ENCODE measurements at regions not wholly inside any gene's neighbourhood (a gene's known extent, or its start where the extent isn't known, plus 50 kb on each side); places are given as distances from the start of the nearest gene placed in this dataset.

DNA sequence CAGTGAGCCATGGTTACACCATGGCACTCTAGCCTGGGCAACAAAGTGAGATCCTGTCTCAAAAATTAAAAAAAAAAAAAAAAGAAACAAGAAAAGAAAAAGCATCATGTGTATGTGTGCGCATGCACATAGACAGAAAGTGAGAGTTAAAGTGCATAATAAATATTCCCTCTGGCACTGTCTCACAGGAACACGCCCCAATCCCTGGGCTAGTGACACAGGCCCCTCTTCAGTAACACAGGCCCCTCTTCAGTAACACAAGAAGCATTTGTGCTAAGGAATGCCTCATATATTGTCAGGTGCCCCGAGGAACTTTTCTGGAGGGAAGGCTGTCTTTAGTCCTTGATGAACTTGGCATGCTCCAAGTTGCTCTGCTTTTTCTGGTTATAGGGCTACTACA is 57.5 kb downstream of the RPL27A start:
- DNase-seq: no peak
- intact Hi-C loops (cut with DNase I): no loop called here

DNA sequence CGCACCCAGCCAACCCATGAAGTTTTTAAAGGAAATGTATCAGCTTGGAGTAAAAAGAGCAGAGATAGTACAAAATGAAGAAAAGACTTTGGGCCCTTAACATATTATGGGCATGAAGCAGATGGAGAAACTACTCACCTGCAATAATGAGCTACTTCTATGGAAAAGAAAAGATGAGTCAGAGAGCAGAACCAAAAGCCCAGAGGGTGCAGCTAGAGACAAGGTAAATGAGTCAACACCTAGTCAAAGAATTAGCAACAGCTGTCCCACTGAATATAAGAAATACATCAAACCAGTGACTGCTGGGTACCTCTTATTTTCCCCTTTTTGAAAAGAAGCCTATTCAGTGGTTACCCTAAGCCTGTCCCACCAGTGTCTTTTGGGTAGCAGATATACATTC is 61.8 kb downstream of the RPL27A start:
- intact Hi-C loops (cut with DNase I): no loop called here
- no peak for DNase-seq

DNA sequence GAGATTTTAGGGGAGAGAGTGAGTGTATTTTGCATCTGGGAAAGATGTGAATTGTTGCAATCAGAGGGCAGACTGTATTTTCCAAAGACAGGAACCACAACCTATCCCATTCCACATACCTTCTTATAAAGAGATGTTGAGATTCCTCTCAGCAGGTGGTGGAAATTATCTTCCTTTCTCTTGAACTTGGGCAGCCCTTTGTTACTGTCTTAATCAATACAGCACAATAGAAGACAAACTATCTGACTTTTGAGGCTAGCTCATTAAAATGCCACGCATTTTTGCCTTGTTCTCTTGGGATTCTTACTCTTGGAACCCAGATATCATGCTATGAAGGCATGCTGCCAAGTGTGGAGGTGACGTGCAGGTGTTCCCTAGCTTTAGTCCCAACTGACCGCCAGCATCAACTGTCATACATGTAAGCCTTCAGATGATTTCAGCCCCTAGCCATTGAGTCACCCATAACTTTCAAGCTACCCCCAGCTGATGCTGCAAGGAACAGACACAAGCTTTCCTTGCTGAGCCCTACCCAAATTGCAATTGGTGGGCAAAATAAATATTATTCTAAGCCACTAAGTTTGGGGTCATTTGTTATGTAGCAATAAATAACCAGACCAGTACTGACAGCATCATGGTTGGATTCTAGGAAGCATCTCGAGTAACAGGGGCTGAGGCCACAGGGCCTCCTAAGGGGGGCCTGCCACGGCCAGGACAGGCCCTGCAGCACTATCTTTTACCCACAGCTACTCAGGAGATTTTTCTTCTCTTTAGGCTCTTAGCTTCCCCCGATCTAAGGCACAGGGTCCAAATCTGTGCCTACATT is 63.0 kb downstream of the RPL27A start:
- intact Hi-C loops (cut with DNase I): no loop called here
- DNase-seq: no peak

DNA sequence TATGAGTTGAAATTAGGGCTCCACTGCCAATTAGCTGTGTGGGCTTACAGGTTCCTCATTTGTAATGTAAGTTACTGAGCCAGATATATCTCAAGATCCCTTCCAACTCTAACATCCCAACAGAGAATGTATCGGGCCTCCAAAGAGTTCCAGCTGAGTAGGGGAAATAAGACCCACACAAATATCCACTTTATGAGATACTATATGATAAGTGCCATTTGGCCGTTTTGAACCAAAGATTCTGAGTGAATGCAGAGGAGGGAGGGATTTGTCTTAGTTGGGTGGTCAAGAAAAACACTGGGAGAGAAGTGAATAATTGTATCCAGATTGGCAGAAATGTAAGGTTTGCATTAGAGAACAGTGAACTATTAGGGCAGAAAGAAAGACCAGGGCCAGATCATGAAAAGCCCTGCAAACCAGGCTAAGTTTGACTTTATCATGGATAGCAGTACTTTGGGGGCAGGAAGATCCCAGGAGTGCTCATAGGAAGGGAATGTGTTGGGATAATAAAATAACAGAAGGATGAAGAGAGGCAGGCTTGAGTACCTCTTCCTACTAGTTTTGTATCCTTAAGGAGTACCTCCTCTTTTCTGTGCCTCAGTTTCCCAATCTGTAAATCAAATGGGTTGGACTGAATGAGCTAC is 63.9 kb downstream of the RPL27A start:
- DNase-seq: no peak

DNA sequence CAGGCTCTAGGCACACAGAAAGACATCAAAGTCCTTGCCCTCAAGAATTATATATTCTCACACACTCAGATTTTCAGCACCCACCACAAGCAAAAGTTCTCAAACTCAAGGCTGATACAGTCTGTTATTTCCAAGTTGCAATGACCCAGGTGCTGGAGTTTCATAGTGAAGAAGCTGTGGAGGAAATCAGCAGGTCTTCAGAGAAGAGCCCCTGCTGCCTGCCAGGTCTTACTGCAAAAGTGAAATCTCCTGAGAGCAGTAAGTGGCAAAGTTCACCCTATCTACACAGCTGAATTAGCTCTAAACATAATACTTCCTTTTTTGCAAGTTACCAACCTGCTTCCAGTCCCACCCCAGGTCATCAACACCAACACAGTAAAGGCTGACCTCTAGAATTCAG is 64.6 kb downstream of the RPL27A start:
- intact Hi-C loops (cut with DNase I): no loop called here
- DNase-seq: no peak

More for the DNA sequence above, 63.9 kb downstream of the RPL27A start:
- intact Hi-C loops (cut with DNase I): no loop called here

DNA sequence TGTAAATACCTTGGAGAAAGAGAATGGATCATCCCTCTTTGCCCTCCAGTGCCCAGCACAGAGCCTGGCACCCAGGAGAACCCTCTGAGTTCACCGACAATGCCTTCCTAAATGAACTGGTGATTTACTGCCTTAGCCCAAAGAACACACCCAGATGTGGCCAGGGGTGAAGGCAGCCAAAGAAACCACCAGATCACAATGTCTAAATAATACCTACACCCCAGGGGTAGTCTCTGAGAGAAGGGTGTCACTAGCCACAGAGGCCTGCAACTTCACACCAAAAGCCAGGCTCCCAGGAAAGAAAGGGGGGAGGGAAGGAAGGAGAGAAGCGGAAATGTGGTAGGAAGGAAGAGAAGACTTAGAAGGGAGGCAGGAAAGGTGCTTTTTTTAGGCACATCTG is 65.7 kb downstream of the RPL27A start:
- intact Hi-C loops (cut with DNase I): no loop called here
- no peak for DNase-seq

DNA sequence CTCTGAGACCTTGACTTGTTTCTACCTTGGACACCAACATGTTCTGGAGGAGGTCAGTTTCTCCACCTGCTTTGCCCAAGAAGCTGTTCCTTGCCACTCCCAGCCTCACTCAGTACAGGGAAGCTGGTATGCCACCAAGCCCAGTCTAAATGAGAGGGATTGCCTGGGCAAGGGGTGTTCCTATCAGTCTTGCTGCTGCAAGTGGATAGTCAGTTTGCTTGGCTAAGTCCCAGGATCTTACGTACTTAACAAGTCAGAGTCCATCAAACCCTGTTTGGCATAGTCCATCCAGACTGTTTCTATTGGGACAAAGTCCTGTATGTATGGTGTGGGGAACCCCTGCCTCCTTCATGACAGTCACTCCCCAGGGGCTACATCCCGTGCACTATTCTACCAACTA is 66.6 kb downstream of the RPL27A start:
- intact Hi-C loops (cut with DNase I): no loop called here
- no peak for DNase-seq

DNA sequence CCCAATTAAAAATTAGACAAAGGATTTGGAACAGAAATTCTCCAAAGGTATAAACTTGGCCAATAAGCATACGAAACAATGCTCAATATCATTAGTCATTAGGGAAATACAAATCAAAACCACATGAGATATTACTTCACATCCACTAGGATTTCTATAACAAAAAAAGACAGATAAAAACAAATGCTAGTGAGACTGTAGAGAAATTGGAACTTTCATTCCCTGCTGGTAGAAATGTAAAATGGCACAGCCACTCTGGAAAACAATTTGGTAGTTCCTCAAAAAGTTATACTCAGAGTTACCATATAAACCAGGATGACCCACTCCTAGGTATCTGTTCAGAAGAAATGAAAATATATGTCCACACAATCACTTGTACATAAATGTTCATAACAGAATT is 71.6 kb downstream of the RPL27A start:
- DNase-seq: no peak
- intact Hi-C loops (cut with DNase I): no loop called here

DNA sequence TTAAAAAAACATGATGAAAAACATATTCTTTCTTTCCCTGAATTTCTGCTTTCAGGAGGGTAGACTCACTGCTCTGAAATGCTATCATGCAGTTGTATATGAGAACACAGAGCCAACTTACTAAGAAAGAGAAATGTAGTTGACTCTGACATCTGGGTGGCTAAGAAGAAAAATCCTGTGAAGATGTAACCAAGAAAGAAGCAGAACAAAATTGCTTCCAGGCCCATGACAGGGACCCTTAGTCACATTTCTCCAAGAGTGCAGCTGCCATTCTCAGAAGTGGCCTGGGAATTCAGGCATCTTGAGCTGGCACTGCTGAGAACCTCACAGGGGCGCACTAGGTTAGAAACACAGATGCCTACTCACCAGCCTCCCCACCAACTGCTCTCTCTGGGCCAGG is 73.6 kb downstream of the RPL27A start:
- no peak for DNase-seq
- intact Hi-C loops (cut with DNase I): no loop called here

DNA sequence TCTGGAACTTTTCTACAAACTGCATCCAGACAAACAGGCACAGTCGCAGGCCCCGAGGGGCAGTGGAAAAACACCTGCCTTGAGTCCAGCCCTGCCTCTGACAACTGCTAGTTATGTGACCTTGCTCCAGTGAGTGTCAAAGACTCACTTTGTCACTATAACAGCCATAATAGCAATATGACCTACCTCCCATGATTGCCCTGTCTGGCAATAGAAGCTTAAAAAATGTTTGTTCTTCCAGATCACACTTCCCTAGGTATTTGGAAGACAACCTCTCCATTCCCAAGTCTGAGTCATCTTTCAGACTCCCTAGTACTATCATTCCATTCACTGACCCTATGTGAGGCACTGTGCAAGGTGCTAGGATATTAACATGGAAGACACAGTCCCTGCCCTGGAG is 74.5 kb downstream of the RPL27A start:
- intact Hi-C loops (cut with DNase I): no loop called here
- no peak for DNase-seq

DNA sequence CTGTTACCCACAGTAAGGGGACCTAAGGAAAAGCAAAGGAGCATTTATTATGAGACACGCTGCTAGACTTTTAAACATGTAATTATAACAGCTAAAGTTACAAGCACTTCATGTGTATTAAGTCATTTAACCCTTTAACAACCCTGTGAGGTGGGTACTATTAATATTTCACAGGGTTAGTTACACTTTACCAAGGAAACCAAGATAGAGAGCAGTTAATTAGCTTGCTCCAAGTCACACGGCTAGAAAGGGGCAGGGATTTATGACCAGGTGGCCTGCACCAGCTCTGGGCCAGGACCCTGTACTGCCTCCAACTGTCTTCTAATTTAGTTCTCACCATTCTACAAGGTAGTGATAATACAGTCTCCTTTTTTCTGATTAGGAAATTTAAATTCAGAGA is 74.9 kb downstream of the RPL27A start:
- no peak for DNase-seq
- intact Hi-C loops (cut with DNase I): no loop called here

DNA sequence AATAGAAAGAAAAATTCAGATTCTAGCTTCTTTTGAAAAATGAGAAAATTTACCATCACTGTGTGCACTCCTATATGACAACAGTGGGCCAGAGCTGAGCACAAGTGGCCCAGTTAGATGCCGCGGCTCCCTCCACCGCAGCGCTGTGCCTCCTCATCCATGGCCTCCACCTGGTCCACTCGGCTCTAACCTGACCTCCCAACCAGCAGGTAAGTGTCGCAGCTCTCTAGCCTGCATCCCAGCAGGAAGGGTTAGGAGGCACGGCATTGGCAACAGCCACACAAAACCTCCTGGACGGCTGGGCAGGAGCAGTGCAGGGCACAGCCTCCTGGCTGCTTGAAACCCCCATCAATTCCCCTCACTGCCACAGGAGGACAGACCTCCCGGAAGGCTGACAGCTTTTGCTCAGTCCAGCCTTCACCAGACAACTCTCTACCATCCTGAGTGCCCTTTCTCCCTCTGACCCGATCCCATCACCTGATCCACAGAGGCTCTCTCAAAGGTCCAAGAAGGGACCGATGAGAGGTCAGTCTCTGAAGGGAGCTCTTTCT is 76.1 kb downstream of the RPL27A start:
- no peak for DNase-seq
- intact Hi-C loops (cut with DNase I): no loop called here

DNA sequence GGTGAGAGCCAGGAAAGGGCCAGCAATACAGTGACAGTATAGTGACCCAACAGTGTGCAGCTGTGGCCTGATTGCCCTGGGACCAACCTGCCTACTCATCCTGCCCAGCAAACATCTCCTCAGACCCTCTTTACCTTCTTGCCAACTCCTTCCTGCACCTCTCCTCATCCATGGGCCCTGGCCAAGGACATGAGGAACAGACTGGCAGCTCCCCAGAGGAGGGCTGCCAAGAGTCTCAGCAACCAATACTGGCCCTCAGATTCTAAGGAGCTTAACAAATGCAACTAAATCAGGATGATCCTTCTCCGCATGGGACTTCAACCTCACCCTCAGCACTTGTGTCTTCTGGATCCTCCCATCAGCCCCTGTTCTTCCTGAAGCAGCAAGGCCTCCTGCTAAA is 77.0 kb downstream of the RPL27A start:
- intact Hi-C loops (cut with DNase I): no loop called here
- peak in 16 of 42 donors; percentile 15 to 68 (median 28) for DNase-seq

DNA sequence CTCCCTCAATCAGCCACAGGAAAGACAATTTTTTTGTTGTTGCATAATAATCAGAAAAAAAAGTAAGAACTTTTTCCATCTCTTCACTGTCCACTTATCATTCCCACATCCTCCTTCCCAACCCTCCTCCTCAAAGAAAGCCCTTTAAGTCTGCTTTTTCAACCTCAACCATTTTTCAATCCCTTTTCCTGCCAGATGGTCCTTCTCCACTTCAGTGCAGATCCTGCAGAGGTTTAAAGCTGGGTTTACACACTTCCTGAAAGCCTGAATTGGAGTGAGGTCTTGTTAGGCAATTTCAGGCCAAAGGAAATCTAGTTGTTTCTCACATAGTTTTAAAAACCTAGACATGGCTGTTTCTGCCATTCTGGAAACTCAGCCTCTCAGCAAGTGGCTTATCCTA is 78.3 kb downstream of the RPL27A start:
- DNase-seq: peak in 1 of 42 donors; percentile 1
- intact Hi-C loops (cut with DNase I): no loop called here

DNA sequence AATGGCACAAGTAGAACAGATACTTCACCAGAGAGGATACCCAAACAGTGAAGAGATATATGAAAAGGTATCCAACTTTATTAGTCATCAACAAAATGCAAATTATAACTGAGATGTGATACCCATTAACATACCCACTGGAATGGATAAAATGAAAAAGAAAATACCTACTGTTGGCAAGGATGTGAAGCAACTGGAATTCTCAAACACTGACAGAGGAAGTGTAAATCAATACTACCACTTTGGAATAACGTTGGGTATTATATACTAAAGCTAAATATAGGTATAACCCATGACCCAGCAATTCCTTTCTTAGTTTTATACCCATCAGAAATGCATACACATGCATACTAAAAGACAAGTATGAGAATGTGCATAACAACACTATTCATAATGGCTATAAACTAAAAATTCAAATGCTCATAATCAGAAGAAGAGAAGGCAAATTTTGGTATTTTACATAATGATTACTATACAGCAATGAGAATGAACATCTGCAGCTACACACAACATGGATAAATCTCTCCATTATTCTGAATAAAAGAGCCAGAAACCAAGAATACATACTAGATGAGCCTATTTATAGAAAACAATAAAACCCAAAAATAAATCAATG is 80.6 kb downstream of the RPL27A start:
- intact Hi-C loops (cut with DNase I): no loop called here
- DNase-seq: no peak

DNA sequence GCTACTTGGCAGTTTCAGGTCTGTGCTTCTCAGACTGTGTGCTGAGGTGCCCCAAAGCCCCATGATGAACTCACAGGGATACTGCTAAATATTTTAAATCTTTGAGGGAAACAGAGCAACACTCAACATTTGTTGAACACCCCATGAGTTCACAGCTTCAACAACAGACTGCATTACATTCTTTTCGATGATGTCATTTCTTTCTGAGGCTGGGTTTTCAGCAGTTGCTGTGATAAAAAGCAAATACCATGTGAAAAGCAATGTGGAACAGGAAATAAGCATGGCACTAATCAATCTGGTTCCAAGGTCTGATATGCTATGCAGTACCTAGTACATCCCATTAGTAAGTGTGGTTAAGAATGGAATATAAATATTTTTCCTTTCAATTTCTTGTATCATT is 82.7 kb downstream of the RPL27A start:
- no peak for DNase-seq
- intact Hi-C loops (cut with DNase I): no loop called here

DNA sequence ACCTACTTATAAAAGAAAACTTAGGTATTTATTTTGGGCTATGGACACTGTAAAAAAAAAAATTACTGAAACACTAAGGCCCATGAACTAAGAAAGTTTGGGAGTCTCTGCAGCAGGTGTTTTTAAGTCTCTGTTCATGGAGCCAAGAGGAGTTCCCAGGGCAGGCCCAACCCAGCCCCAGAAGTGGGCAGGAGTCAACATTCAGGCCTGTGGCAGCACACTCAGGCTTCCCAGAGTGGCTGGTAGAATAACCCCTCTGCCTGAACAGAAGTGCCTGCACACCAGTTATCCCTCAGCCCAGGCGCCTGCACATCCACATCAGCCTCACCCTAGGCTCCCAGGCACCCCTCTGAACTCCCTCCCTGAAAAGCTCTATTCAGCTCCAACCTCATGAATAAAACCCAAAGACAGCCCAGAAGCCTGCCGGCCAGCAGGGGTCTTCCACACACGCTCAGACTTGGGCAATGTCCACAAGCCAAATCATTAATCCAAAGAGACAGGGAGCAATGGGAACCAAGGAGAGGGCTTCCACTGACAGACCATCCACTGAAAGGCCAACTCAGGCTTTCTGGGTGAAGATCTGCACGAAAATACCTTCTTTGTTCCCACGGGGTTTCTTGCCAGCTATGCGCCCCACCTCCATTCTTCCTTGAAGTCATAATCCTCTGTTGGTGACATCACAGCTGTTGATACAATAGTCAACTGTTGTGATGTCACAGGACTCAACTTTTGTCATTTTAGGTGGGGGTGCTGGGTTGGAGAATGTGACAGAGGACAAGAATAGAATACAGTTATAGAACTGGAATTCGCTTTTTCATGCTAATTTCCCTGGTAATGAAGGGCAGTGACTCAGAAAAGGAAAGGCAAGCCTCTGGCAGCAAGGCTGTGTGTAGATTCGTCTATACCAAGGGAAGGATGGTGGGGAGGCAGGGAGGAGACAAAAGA is 83.7 kb downstream of the RPL27A start:
- no peak for DNase-seq
- intact Hi-C loops (cut with DNase I): no loop called here

DNA sequence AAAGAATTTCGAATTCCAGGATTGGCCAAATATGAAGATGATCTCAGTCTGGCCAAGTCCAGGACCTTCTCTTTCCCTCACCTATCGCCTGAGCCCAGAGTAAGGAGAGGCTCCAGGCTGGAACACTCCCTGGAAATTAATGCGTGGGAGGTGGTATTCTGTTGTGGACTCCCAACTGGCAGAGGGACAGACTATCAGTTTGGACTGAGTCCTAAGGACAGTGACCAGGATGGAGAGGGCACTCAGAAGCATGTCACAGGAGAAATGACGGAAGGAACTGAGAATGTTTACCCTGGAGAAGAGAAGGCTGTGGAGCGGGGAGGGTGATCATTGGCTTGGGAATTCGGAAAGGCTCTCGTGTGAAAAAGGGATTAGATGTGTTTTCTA is 84.4 kb downstream of the RPL27A start:
- DNase-seq: no peak
- intact Hi-C loops (cut with DNase I): no loop called here

DNA sequence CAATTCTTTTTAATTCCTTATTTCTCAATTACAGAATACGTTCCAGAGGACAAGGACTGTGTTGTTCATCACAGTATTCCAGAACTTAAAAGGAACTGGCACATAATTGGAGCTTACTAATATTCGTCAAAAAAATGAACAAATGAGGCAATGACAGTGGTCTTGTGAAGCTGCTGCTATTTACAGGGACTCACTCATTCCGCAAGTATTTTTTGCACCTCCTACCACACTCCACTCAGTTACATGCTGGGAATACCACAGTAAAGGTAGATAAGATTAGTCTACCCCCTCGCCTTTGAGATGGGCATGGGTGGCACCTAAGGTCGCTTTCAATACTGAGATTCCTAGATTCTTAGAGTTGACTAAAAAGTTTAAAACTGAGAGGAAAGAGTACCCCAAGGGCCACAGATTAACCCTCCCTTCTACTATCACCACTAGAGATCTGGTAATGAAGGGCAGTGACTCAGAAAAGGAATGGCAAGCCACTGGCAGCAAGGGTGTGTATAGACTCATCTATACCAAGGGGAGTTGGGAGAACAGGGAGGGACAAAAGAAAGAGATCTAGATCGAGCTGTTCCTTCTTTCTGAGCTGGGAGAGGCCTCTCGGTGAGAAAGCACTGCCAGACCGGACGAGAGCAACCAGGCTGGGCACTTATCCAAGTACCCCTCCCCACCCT is 85.0 kb downstream of the RPL27A start:
- intact Hi-C loops (cut with DNase I): no loop called here
- DNase-seq: no peak

Data from head of caudate nucleus (tissue), 42 donors.